ENCODE measurements at regions not wholly inside any gene's neighbourhood (a gene's known extent, or its start where the extent isn't known, plus 50 kb on each side); places are given as distances from the start of the nearest gene placed in this dataset.
A peak's percentile ranks its signal among the peaks of the same experiment; 100 is the strongest.

GRCh38 chr3:148367756-148368155, 329.9 kb upstream of the AGTR1 start:
- TF ChIP-seq CTCF (IDR thresholded peaks at IDR 0.05; ENCODE audit: insufficient read depth, low read depth, low read length, missing control alignments) = no peak
- no peak overlapping the region for H3K4me3 ChIP-seq (ENCODE audit: low read depth, low read length)
- DNase-seq (ENCODE audit: low read depth) = no peak

- H3K4me3 ChIP-seq (ENCODE audit: low read depth, low read length) = no peak overlapping the region
- no peak for TF ChIP-seq CTCF (IDR thresholded peaks at IDR 0.05; ENCODE audit: insufficient read depth, low read depth, low read length, missing control alignments)
- no peak for DNase-seq (ENCODE audit: low read depth)
These were observed 328.3 kb upstream of the AGTR1 start for GRCh38 chr3:148369381-148369780.

GRCh38 chr3:148372206-148372875, 325.4 kb upstream of the AGTR1 start:
- TF ChIP-seq CTCF (IDR thresholded peaks at IDR 0.05; ENCODE audit: insufficient read depth, low read depth, low read length, missing control alignments) = no peak
- no peak overlapping the region for H3K4me3 ChIP-seq (ENCODE audit: low read depth, low read length)
- DNase-seq (ENCODE audit: low read depth) = no peak

GRCh38 chr3:148373961-148374360, 323.7 kb upstream of the AGTR1 start:
- no peak for TF ChIP-seq CTCF (IDR thresholded peaks at IDR 0.05; ENCODE audit: insufficient read depth, low read depth, low read length, missing control alignments)
- DNase-seq (ENCODE audit: low read depth) = no peak
- no peak overlapping the region for H3K4me3 ChIP-seq (ENCODE audit: low read depth, low read length)

GRCh38 chr3:148379763-148380382, 317.8 kb upstream of the AGTR1 start:
- peak; percentile 59 for DNase-seq (ENCODE audit: low read depth)
- H3K4me3 ChIP-seq (ENCODE audit: low read depth, low read length) = no peak overlapping the region
- TF ChIP-seq CTCF (IDR thresholded peaks at IDR 0.05; ENCODE audit: insufficient read depth, low read depth, low read length, missing control alignments) = peak; percentile 34

- DNase-seq (ENCODE audit: low read depth) = no peak
- no peak for TF ChIP-seq CTCF (IDR thresholded peaks at IDR 0.05; ENCODE audit: insufficient read depth, low read depth, low read length, missing control alignments)
- H3K4me3 ChIP-seq (ENCODE audit: low read depth, low read length) = no peak overlapping the region
These were observed 316.7 kb upstream of the AGTR1 start for GRCh38 chr3:148381051-148381450.

- no peak overlapping the region for H3K4me3 ChIP-seq (ENCODE audit: low read depth, low read length)
- no peak for TF ChIP-seq CTCF (IDR thresholded peaks at IDR 0.05; ENCODE audit: insufficient read depth, low read depth, low read length, missing control alignments)
- DNase-seq (ENCODE audit: low read depth) = no peak
These were observed 307.8 kb upstream of the AGTR1 start for GRCh38 chr3:148389916-148390315.

All from GM12865 (cell line).